HCEC 1CT (cell line): ENCODE measurements at regions not wholly inside any gene's neighbourhood (a gene's known extent, or its start where the extent isn't known, plus 50 kb on each side); places are given as distances from the start of the nearest gene placed in this dataset.

Experiments
- DNase-seq: peaks from one replicate; pipeline ENCODE4 v3.0.0-alpha.2; 2017

GRCh38 chr9:79287708-79288290 is 284.0 kb upstream of the TLE4 start:
- no peak for DNase-seq

GRCh38 chr9:79289856-79290255 is 281.9 kb upstream of the TLE4 start:
- DNase-seq = no peak

- no peak for DNase-seq
Observed at GRCh38 chr9:79292731-79293280, 279.0 kb upstream of the TLE4 start.

GRCh38 chr9:79300068-79300467 is 271.7 kb upstream of the TLE4 start:
- no peak for DNase-seq

- no peak for DNase-seq
Observed at GRCh38 chr9:79301085-79301484, 270.7 kb upstream of the TLE4 start.

- DNase-seq = no peak
Observed at GRCh38 chr9:79301551-79302391, 270.0 kb upstream of the TLE4 start.

GRCh38 chr9:79302569-79302968 is 269.2 kb upstream of the TLE4 start:
- DNase-seq = no peak

GRCh38 chr9:79308012-79308411 is 263.8 kb upstream of the TLE4 start:
- DNase-seq = no peak

- no peak for DNase-seq
Observed at GRCh38 chr9:79312686-79313421, 258.9 kb upstream of the TLE4 start.

GRCh38 chr9:79325501-79325900 is 246.3 kb upstream of the TLE4 start:
- no peak for DNase-seq

GRCh38 chr9:79329861-79330260 is 241.9 kb upstream of the TLE4 start:
- DNase-seq = no peak

- DNase-seq = no peak
Observed at GRCh38 chr9:79334001-79334400, 237.8 kb upstream of the TLE4 start.

- no peak for DNase-seq
Observed at GRCh38 chr9:79334711-79335110, 237.1 kb upstream of the TLE4 start.

- no peak for DNase-seq
Observed at GRCh38 chr9:79335987-79336386, 235.8 kb upstream of the TLE4 start.

- no peak for DNase-seq
Observed at GRCh38 chr9:79341561-79341960, 230.2 kb upstream of the TLE4 start.

GRCh38 chr9:79346350-79347020 is 225.3 kb upstream of the TLE4 start:
- DNase-seq = no peak

- no peak for DNase-seq
Observed at GRCh38 chr9:79352322-79352721, 219.4 kb upstream of the TLE4 start.

GRCh38 chr9:79353856-79354520 is 217.8 kb upstream of the TLE4 start:
- DNase-seq = peak; percentile 80

GRCh38 chr9:79357194-79357593 is 214.6 kb upstream of the TLE4 start:
- no peak for DNase-seq

GRCh38 chr9:79357616-79358015 is 214.1 kb upstream of the TLE4 start:
- DNase-seq = no peak

- DNase-seq = peak; percentile 51
Observed at GRCh38 chr9:79360387-79361347, 211.1 kb upstream of the TLE4 start.
